ENCODE measurements at regions not wholly inside any gene's neighbourhood (a gene's known extent, or its start where the extent isn't known, plus 50 kb on each side); places are given as distances from the start of the nearest gene placed in this dataset.

DNA sequence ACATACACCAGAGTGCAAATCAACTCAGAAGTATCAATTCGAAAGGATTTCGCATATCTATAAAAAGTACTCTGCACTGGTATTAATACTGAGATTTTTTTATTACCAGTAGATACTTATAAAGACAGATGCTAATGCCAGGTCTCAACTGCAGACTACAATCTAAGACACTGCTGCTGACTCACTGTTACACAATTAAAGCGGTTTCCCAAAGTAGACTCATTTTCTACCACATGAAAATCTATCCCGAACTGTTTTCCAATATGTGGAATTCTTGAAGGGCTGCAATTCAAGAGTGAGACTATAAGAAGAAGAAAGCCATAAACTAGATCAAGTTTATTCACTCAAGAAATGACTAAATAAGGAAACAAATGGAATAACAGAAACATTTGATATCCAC is 57.2 kb upstream of the ARHGAP32 start:
- Histone ChIP-seq H3K36me3 (no peaks in the 10 kb centered on the region), H3K27ac (no peak overlapping the region), H3K9me3 (no peaks in the 10 kb centered on the region), H3K27me3 (no peaks in the 10 kb centered on the region), H3K4me1 (ENCODE audit: insufficient read depth) (peaks cover 2% of the 10 kb centered on the region), H3K4me3 (no peak overlapping the region)
- DNase-seq = no peak
- intact Hi-C loops (cut with DNase I) = no loop called here
- WGBS, 3 donors = 72 to 94% (median 76%) methylated on average over 4 of the region's 4 CpGs
- TF ChIP-seq CTCF (IDR thresholded peaks at IDR 0.05) (no peak), EP300 (IDR thresholded peaks at IDR 0.05) (no peak)

GRCh38 chr11:129248618-129249017 is 56.5 kb upstream of the ARHGAP32 start:
- intact Hi-C loops (cut with DNase I) = no loop called here
- no peaks in the 10 kb centered on the region for H3K27me3 ChIP-seq
- H3K4me3 ChIP-seq = no peak overlapping the region
- no peak for TF ChIP-seq CTCF (IDR thresholded peaks at IDR 0.05)
- no peak for TF ChIP-seq EP300 (IDR thresholded peaks at IDR 0.05)
- no peak for TF ChIP-seq POLR2A (IDR thresholded peaks at IDR 0.05)
- DNase-seq = no peak
- peaks cover 2% of the 10 kb centered on the region for H3K4me1 ChIP-seq (ENCODE audit: insufficient read depth)
- no peak overlapping the region for H3K27ac ChIP-seq
- H3K36me3 ChIP-seq = no peaks in the 10 kb centered on the region
- H3K9me3 ChIP-seq = no peaks in the 10 kb centered on the region
- 57 to 67% (median 60%) methylated on average over 4 of the region's 4 CpGs for WGBS, 3 donors

GRCh38 chr11:129247135-129247534 is 55.0 kb upstream of the ARHGAP32 start:
- no peak for DNase-seq
- Histone ChIP-seq H3K9me3 (no peaks in the 10 kb centered on the region), H3K27me3 (no peaks in the 10 kb centered on the region), H3K4me1 (ENCODE audit: insufficient read depth) (peaks cover under 1% of the 10 kb centered on the region), H3K4me3 (no peak overlapping the region), H3K36me3 (no peaks in the 10 kb centered on the region), H3K27ac (no peak overlapping the region)
- no peak for TF ChIP-seq EP300 (IDR thresholded peaks at IDR 0.05)
- no peak for TF ChIP-seq POLR2A (IDR thresholded peaks at IDR 0.05)
- no peak for TF ChIP-seq CTCF (IDR thresholded peaks at IDR 0.05)
- 89 to 95% (median 92%) methylated on average over 1 of the region's 1 CpG for WGBS, 3 donors
- intact Hi-C loops (cut with DNase I) = no loop called here

- WGBS, 3 donors = 94 to 95% (median 95%) methylated on average over 2 of the region's 2 CpGs
- H3K4me3 ChIP-seq = no peak overlapping the region
- no peaks in the 10 kb centered on the region for H3K9me3 ChIP-seq
- no peak overlapping the region for H3K27ac ChIP-seq
- intact Hi-C loops (cut with DNase I) = no loop called here
- H3K4me1 ChIP-seq (ENCODE audit: insufficient read depth) = peaks cover 2% of the 10 kb centered on the region
- DNase-seq = no peak
- no peaks in the 10 kb centered on the region for H3K27me3 ChIP-seq
- no peaks in the 10 kb centered on the region for H3K36me3 ChIP-seq
- TF ChIP-seq EP300 (IDR thresholded peaks at IDR 0.05) (no peak), POLR2A (IDR thresholded peaks at IDR 0.05) (no peak), CTCF (IDR thresholded peaks at IDR 0.05) (no peak)
These were observed 50.7 kb upstream of the ARHGAP32 start for GRCh38 chr11:129242855-129243254.

Data from ovary (tissue), 7 donors.